ENCODE measurements at regions not wholly inside any gene's neighbourhood (a gene's known extent, or its start where the extent isn't known, plus 50 kb on each side); places are given as distances from the start of the nearest gene placed in this dataset.

- H3K9ac ChIP-seq (ENCODE audit: low read length) = no peak overlapping the region
- no peaks in the 10 kb centered on the region for H3K36me3 ChIP-seq (ENCODE audit: insufficient read depth, low read length)
- H3K4me2 ChIP-seq (ENCODE audit: low read length) = no peak overlapping the region
- no peak overlapping the region for H3K4me3 ChIP-seq (ENCODE audit: low read depth, low read length, poor library complexity, severe bottlenecking)
- no peak overlapping the region for H2AFZ ChIP-seq (ENCODE audit: low read length)
- no peaks in the 10 kb centered on the region for H4K20me1 ChIP-seq (ENCODE audit: insufficient read depth, low read length)
- H3K27ac ChIP-seq (ENCODE audit: low read depth, low read length, poor library complexity, severe bottlenecking) = no peak overlapping the region
- no peaks in the 10 kb centered on the region for H3K4me1 ChIP-seq (ENCODE audit: insufficient read depth, low read length, severe bottlenecking)
- no peaks in the 10 kb centered on the region for H3K9me3 ChIP-seq (ENCODE audit: low read length)
- no peaks in the 10 kb centered on the region for H3K27me3 ChIP-seq (ENCODE audit: insufficient read depth, low read length)
- H3K79me2 ChIP-seq (ENCODE audit: insufficient read depth, low read length) = no peaks in the 10 kb centered on the region
- H3F3A ChIP-seq (ENCODE audit: insufficient read depth, low read length) = no peaks in the 10 kb centered on the region
- H3K9me2 ChIP-seq (ENCODE audit: low read depth, low read length) = no peaks in the 10 kb centered on the region
- no peak for TF ChIP-seq EZH2 (IDR thresholded peaks at IDR 0.05; ENCODE audit: borderline replicate concordance, low read length)
- TF ChIP-seq, protein P1, sequence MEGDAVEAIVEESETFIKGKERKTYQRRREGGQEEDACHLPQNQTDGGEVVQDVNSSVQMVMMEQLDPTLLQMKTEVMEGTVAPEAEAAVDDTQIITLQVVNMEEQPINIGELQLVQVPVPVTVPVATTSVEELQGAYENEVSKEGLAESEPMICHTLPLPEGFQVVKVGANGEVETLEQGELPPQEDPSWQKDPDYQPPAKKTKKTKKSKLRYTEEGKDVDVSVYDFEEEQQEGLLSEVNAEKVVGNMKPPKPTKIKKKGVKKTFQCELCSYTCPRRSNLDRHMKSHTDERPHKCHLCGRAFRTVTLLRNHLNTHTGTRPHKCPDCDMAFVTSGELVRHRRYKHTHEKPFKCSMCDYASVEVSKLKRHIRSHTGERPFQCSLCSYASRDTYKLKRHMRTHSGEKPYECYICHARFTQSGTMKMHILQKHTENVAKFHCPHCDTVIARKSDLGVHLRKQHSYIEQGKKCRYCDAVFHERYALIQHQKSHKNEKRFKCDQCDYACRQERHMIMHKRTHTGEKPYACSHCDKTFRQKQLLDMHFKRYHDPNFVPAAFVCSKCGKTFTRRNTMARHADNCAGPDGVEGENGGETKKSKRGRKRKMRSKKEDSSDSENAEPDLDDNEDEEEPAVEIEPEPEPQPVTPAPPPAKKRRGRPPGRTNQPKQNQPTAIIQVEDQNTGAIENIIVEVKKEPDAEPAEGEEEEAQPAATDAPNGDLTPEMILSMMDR (IDR thresholded peaks at IDR 0.05; ENCODE audit: low read length) = no peak
Observed at GRCh38 chr6:48567016-48567415, 456.0 kb upstream of the PTCHD4 start.

DNA sequence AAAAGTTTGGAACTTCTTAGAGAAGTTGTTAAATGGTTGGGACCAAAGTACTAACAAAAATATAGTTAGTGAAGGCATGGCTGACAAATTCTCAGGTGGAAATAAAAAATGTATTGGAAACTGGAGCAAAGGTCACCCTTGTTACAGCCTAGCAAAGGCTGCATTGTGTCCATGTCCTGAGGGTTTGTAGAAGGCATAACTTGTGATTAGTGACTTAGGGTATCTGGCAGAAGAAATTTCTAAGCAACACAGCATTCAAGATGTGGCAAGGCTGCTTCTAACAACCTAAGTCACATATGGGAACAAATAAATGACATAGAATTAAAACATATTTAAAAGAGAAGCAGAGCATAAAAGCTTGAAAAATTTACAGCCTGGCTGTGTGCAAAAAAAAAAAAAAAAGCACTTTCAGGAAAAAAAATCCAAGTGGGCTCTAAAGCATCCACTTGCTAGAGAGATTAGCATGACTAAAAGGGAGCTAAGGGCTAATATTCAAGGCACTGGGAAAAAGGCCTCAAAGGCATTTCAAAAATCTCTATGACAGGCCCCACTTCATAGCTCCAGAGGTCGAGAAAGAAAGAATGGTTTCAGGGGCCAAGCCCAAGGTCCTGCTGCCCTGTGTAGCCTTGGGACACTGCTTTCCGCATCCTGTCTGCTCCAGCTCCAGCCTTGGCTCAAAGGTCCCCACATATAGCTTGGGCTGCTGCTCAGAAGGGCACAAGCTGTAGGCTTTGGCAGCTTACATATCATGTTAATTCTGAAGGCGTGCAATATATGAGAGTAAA, 453.2 kb upstream of the PTCHD4 start:
- Histone ChIP-seq H3K36me3 (ENCODE audit: insufficient read depth, low read length) (no peaks in the 10 kb centered on the region), H3K4me1 (ENCODE audit: insufficient read depth, low read length, severe bottlenecking) (no peaks in the 10 kb centered on the region), H3K9me2 (ENCODE audit: low read depth, low read length) (no peaks in the 10 kb centered on the region; the same call in 1 of the 2 replicates), H3K27me3 (ENCODE audit: insufficient read depth, low read length) (no peaks in the 10 kb centered on the region), H3K79me2 (ENCODE audit: insufficient read depth, low read length) (no peaks in the 10 kb centered on the region), H3K9me3 (ENCODE audit: low read length) (no peaks in the 10 kb centered on the region), H2AFZ (ENCODE audit: low read length) (no peak overlapping the region), H3K27ac (ENCODE audit: low read depth, low read length, poor library complexity, severe bottlenecking) (no peak overlapping the region), H3K4me2 (ENCODE audit: low read length) (no peak overlapping the region), H3K4me3 (ENCODE audit: low read depth, low read length, poor library complexity, severe bottlenecking) (no peak overlapping the region), H3F3A (ENCODE audit: insufficient read depth, low read length) (no peaks in the 10 kb centered on the region), H3K9ac (ENCODE audit: low read length) (no peak overlapping the region), H4K20me1 (ENCODE audit: insufficient read depth, low read length) (no peaks in the 10 kb centered on the region)
- TF ChIP-seq, protein P1 (IDR thresholded peaks at IDR 0.05; ENCODE audit: low read length) = no peak
- no peak for TF ChIP-seq EZH2 (IDR thresholded peaks at IDR 0.05; ENCODE audit: borderline replicate concordance, low read length)

DNA sequence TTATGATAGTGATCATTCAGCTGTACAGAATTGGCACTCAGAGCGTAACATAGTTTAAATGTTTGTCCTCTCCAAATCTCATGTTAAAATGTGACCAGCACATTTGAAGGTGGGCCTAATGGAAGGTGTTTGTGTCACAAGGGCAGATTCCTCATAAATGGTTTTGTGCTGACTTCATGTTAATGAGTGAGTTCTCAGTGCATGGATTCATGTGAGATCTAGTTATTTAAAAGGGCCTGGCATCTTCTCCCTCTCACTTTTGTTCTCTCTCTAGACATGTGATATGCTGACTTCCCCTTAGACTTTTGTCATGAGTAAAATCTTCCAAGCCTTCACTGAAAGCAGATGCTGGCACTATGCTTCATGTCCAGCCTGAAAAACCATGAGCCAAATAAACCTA, 452.4 kb upstream of the PTCHD4 start:
- Histone ChIP-seq H3K9ac (ENCODE audit: low read length) (no peak overlapping the region), H3K9me2 (ENCODE audit: low read depth, low read length) (no peaks in the 10 kb centered on the region; the same call in 1 of the 2 replicates), H3K79me2 (ENCODE audit: insufficient read depth, low read length) (no peaks in the 10 kb centered on the region), H3K9me3 (ENCODE audit: low read length) (no peaks in the 10 kb centered on the region), H3K4me3 (ENCODE audit: low read depth, low read length, poor library complexity, severe bottlenecking) (no peak overlapping the region), H3K36me3 (ENCODE audit: insufficient read depth, low read length) (no peaks in the 10 kb centered on the region), H2AFZ (ENCODE audit: low read length) (no peak overlapping the region), H3K4me2 (ENCODE audit: low read length) (no peak overlapping the region), H3K27me3 (ENCODE audit: insufficient read depth, low read length) (no peaks in the 10 kb centered on the region), H4K20me1 (ENCODE audit: insufficient read depth, low read length) (no peaks in the 10 kb centered on the region), H3F3A (ENCODE audit: insufficient read depth, low read length) (no peaks in the 10 kb centered on the region), H3K4me1 (ENCODE audit: insufficient read depth, low read length, severe bottlenecking) (no peaks in the 10 kb centered on the region), H3K27ac (ENCODE audit: low read depth, low read length, poor library complexity, severe bottlenecking) (no peak overlapping the region)
- TF ChIP-seq EZH2 (IDR thresholded peaks at IDR 0.05; ENCODE audit: borderline replicate concordance, low read length) = no peak
- TF ChIP-seq, protein P1 (IDR thresholded peaks at IDR 0.05; ENCODE audit: low read length) = no peak

All from OCI-LY1 (cell line).